ENCODE measurements at regions not wholly inside any gene's neighbourhood (a gene's known extent, or its start where the extent isn't known, plus 50 kb on each side); places are given as distances from the start of the nearest gene placed in this dataset.

- H3K4me1 ChIP-seq (ENCODE audit: insufficient read depth, low read length) = no peaks in the 10 kb centered on the region
Observed at GRCh38 chr5:52656569-52657246, 131.0 kb upstream of the ITGA1 start.

GRCh38 chr5:52657247-52657645 is 130.5 kb upstream of the ITGA1 start:
- Histone ChIP-seq H4K20me1 (ENCODE audit: low read length) (no peaks in the 10 kb centered on the region), H3K36me3 (ENCODE audit: low read depth, low read length) (no peaks in the 10 kb centered on the region), H3K27ac (ENCODE audit: low read length) (no peak overlapping the region), H3K79me2 (ENCODE audit: low read length) (no peaks in the 10 kb centered on the region), H3F3A (ENCODE audit: low read length, unreplicated experiment) (no peaks in the 10 kb centered on the region), H3K9me2 (replicated peaks; ENCODE audit: low read length) (no peaks in the 10 kb centered on the region), H3K9me3 (ENCODE audit: low read length) (no peaks in the 10 kb centered on the region), H3K9ac (ENCODE audit: low read length) (no peak overlapping the region), H3K27me3 (ENCODE audit: low read length) (peaks cover 40% of the 10 kb centered on the region), H3K4me2 (ENCODE audit: low read length) (0 out of 2 replicates have a peak overlapping the region, but pooled peaks have one; percentile 10), H3K4me3 (ENCODE audit: low read length) (no peak overlapping the region), H2AFZ (ENCODE audit: low read length) (no peak overlapping the region), H3K4me1 (ENCODE audit: insufficient read depth, low read length) (no peaks in the 10 kb centered on the region)
- ATAC-seq (peak; percentile 35), DNase-seq (peak; percentile 63)
- ChIA-PET CTCF (no interaction called here), POLR2A (ENCODE audit: unreplicated experiment) (no interaction called here)
- TF ChIP-seq CTCF (conservative IDR thresholded peaks at IDR 0.05; ENCODE audit: low read depth, low read length) = peak; percentile 66
- no peak for TF ChIP-seq EZH2 (IDR thresholded peaks at IDR 0.05; ENCODE audit: low read length, unreplicated experiment)
- intact Hi-C loops (cut with micrococcal nuclease) = loop anchor here (1.0 to 5.0 kb wide), 3 partner anchors 465 to 1698 kb away; no protein-coding TSS in a partner anchor
- BruUV-seq (replicated peaks) = no TSS peak

More at GRCh38 chr5:52656569-52657246, 131.0 kb upstream of the ITGA1 start:
- CTCF ChIA-PET = no interaction called here
- Histone ChIP-seq H3K36me3 (ENCODE audit: low read depth, low read length) (no peaks in the 10 kb centered on the region), H3K9me3 (ENCODE audit: low read length) (no peaks in the 10 kb centered on the region), H3K9ac (ENCODE audit: low read length) (no peak overlapping the region), H3K4me3 (ENCODE audit: low read length) (no peak overlapping the region), H3F3A (ENCODE audit: low read length, unreplicated experiment) (no peaks in the 10 kb centered on the region), H3K4me2 (ENCODE audit: low read length) (0 out of 2 replicates have a peak overlapping the region, but pooled peaks have one; percentile 10), H3K9me2 (replicated peaks; ENCODE audit: low read length) (no peaks in the 10 kb centered on the region), H3K27me3 (ENCODE audit: low read length) (peaks cover 37% of the 10 kb centered on the region), H2AFZ (ENCODE audit: low read length) (no peak overlapping the region), H4K20me1 (ENCODE audit: low read length) (no peaks in the 10 kb centered on the region), H3K79me2 (ENCODE audit: low read length) (no peaks in the 10 kb centered on the region), H3K27ac (ENCODE audit: low read length) (no peak overlapping the region)
- intact Hi-C loops (cut with micrococcal nuclease) = loop anchor here (1.0 to 5.0 kb wide), 3 partner anchors 466 to 1697 kb away; no protein-coding TSS in a partner anchor
- POLR2A ChIA-PET (ENCODE audit: unreplicated experiment) = no interaction called here
- no TSS peak for BruUV-seq (replicated peaks)
- ATAC-seq = no peak
- no peak for DNase-seq
- TF ChIP-seq EZH2phosphoT487 (IDR thresholded peaks at IDR 0.05; ENCODE audit: borderline replicate concordance, low read length) = no peak
- no peak for TF ChIP-seq CTCF (conservative IDR thresholded peaks at IDR 0.05; ENCODE audit: low read depth, low read length)

GRCh38 chr5:52658246-52658645 is 129.5 kb upstream of the ITGA1 start:
- BruUV-seq (replicated peaks) = no TSS peak
- H2AFZ ChIP-seq (ENCODE audit: low read length) = no peak overlapping the region
- H3K9me2 ChIP-seq (replicated peaks; ENCODE audit: low read length) = no peaks in the 10 kb centered on the region
- H3K4me2 ChIP-seq (ENCODE audit: low read length) = no peak overlapping the region
- no peak overlapping the region for H3K27ac ChIP-seq (ENCODE audit: low read length)
- intact Hi-C loops (cut with micrococcal nuclease) = loop anchor here (5.0 kb wide), 1 partner anchor 464 kb away; no protein-coding TSS in a partner anchor
- DNase-seq = no peak
- H3K4me1 ChIP-seq (ENCODE audit: insufficient read depth, low read length) = no peaks in the 10 kb centered on the region
- no peaks in the 10 kb centered on the region for H3K79me2 ChIP-seq (ENCODE audit: low read length)
- H3K9me3 ChIP-seq (ENCODE audit: low read length) = no peaks in the 10 kb centered on the region
- no peak overlapping the region for H3K4me3 ChIP-seq (ENCODE audit: low read length)
- CTCF ChIA-PET = no interaction called here
- POLR2A ChIA-PET (ENCODE audit: unreplicated experiment) = no interaction called here
- TF ChIP-seq EZH2phosphoT487 (IDR thresholded peaks at IDR 0.05; ENCODE audit: borderline replicate concordance, low read length) (no peak), CTCF (conservative IDR thresholded peaks at IDR 0.05; ENCODE audit: low read depth, low read length) (no peak), EZH2 (IDR thresholded peaks at IDR 0.05; ENCODE audit: low read length, unreplicated experiment) (no peak)
- no peak for ATAC-seq
- no peaks in the 10 kb centered on the region for H4K20me1 ChIP-seq (ENCODE audit: low read length)
- no peak overlapping the region for H3K9ac ChIP-seq (ENCODE audit: low read length)
- no peaks in the 10 kb centered on the region for H3F3A ChIP-seq (ENCODE audit: low read length, unreplicated experiment)
- H3K36me3 ChIP-seq (ENCODE audit: low read depth, low read length) = no peaks in the 10 kb centered on the region
- peaks cover 37% of the 10 kb centered on the region for H3K27me3 ChIP-seq (ENCODE audit: low read length)

All from PC-3 (cell line).